ENCODE measurements at regions not wholly inside any gene's neighbourhood (a gene's known extent, or its start where the extent isn't known, plus 50 kb on each side); places are given as distances from the start of the nearest gene placed in this dataset.
"Not testable (repeated sequence)": the region's sequence is repeated elsewhere in the genome, so short reads cannot be mapped to it uniquely, and the experiment has no call there.

DNA sequence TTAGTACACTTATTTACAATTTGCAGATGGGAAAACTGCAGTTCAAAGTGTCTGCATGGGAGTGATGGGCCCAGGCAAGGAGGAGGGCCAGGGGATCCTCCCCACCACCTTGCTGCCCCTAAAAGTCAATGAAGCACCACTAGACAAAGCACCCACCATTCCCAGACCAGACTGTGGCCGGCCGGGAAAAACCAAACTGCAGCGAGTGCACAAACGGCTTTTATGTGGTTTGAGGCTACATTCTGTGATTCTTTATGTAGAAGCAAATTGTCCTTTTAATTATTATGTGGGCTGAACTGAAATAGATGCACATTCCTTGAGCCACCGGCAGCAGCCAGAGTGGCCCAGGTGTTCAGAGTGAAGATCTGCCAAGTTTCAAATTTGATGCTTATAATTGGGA lies 585.3 kb upstream of the KLF4 start:
- DNase-seq (ENCODE audit: low read depth in 2 of 2) = no peak

- DNase-seq (ENCODE audit: low read depth in 2 of 2) = no peak
These were observed 584.3 kb upstream of the KLF4 start for GRCh38 chr9:108073823-108074222.

DNA sequence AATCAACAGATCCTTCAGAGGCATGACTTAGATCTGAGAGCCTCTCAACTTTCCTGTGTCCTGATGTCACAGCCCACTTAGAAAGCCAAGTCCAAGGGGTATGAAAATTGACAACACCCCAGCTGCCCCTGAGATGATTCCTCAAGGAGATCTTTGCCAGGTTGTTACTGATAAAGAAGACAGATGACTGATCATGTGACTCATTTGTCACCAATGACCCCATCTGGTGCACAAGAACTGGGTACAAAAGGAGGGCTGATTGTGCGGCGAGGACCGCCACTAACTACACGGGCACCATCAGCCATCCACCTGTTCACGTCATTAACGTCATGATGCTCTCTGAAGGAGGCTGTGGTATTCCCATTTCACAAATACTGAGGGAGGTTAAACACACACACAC lies 583.2 kb upstream of the KLF4 start:
- DNase-seq (ENCODE audit: low read depth in 2 of 2) = no peak

- no peak for DNase-seq (ENCODE audit: low read depth in 2 of 2)
These were observed 581.3 kb upstream of the KLF4 start for GRCh38 chr9:108070861-108071260.

DNA sequence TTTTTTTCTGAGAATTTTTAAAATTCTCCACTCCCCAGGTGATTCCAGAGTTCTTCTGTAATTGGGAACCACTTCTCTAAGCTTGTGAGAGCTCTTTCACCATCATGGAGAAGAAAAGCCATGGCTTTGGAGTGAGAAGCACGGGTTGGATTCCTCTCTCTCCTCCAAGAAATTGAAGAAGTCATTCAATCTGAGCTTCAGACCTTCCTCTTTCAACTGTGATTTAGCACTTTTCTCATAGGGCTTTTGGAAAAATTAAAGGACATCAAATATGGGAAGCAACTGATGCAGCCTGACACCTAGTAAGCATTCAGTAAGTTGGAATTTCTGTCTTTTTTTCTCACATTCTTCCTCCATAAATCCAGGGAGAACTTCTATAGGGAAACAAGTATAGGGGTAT lies 580.4 kb upstream of the KLF4 start:
- DNase-seq (ENCODE audit: low read depth in 2 of 2) = no peak

GRCh38 chr9:108062680-108063079 lies 573.1 kb upstream of the KLF4 start:
- no peak for DNase-seq (ENCODE audit: low read depth in 2 of 2)

- no peak for DNase-seq (ENCODE audit: low read depth in 2 of 2)
These were observed 570.6 kb upstream of the KLF4 start for GRCh38 chr9:108060175-108060574.

DNA sequence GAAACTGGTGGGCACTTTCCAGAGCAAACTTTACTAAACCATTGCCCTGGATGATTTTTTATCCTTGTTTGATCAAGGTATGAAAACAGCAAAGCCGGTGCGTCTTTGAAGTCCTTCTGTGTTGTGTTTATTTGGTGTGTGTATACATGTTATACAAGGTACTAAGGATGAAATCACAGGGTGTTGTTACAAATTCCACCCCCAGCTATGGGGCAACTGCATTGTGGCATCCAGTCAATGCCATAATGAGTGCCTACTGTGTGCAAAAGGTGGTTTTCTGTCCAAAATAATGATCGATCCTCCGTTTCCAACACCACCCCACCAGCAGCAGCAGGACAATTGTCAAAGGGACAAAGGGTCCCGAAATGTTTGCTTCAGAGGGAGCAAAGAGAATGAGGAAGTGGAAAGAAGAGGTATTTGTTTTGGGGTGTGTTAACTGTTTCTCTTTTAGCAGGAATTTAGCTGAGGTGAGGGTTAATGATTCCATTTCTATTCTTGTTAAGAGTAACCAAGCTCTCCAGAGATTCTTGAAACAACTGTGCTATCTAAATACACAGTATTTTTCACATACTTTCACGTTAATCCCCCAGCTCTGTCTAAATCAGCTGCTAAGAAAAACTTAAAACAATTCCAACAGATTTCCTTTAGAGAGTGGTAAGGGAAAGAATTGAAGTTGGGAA lies 568.7 kb upstream of the KLF4 start:
- no peak for DNase-seq (ENCODE audit: low read depth in 2 of 2)

GRCh38 chr9:108057421-108058134 lies 568.0 kb upstream of the KLF4 start:
- no peak for DNase-seq (ENCODE audit: low read depth in 2 of 2)

- DNase-seq (ENCODE audit: low read depth in 2 of 2) = no peak
These were observed 567.3 kb upstream of the KLF4 start for GRCh38 chr9:108056805-108057386.

DNA sequence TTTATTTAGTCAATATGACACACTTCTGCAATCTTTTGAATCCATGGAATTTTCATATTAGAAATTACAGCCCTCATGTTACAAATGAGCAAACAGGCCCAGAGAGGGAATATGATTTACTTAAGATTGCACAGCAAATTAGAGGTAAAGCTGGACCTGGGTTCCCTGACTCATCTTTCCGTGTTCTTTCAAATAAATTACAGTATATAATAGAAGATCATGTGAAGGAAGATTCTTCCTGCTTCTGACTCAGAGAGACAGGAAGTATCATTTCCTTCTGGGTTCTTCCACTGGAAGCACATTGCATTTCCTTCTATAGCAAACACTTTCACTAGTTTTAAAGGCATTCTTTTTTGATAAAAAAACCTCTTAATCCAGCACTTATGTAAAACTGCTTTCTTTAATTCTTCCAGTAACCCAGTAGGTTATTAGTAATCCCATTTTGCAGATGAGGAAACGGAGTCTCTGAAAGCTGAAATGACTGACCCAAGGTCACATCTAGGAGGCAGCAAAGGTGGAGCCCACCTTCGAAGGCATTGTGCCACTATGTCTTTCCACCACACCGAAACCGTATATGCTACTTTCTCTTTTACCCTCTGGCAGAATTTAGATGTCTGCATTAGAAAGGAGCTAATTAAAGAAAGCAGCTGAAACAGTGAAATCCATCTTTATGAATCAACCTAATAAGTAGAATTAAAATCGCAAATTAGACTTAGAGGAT lies 566.7 kb upstream of the KLF4 start:
- no peak for DNase-seq (ENCODE audit: low read depth in 2 of 2)

DNA sequence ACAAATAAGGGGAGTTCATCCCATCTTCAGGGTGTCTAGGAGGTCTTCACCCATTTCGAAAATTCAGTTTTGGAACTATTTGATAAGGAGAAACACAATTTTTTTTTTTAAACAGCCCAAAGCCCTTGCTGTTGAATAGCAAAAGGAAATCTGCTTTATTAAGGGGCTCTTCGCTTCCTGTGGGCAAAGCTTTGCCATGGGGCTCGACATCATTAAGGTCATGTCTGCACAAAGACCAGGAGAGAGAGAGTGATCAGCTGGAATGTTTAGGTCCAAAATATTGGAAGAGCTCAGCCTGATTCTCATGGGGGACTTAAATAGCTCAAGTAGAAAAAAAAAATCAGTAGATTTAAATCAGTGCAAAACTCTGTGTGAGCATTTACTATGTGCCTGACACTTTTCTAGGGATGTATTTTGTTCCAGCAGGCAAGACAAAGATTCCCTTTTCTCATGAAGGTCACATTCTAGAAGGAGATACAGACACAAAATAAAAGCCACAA lies 564.6 kb upstream of the KLF4 start:
- DNase-seq (ENCODE audit: low read depth in 2 of 2) = no peak

DNA sequence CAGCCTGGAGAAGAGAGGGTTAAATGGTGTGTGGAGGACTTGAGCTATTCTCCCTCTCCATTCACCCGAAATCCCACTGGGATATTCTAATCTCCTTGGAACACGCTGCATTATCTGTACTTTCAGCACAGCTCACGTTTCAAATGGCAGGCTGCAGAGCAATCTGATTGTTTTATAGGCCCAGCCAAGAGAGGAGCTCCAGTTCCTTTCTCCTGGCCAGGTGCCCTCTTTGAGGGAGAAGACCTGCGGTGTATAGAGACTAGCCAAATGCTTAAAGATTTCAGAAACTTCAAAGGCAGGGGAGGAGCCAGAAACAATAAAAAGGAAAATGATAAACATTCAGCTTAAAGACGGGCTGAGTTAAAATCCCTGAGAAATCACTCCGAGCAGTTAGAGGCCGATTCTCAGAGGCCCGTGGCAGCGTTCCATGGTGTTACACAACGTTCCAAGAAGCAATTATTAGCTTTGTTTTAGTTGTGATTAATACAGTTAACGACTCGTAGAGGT lies 564.0 kb upstream of the KLF4 start:
- DNase-seq (ENCODE audit: low read depth in 2 of 2) = no peak

DNA sequence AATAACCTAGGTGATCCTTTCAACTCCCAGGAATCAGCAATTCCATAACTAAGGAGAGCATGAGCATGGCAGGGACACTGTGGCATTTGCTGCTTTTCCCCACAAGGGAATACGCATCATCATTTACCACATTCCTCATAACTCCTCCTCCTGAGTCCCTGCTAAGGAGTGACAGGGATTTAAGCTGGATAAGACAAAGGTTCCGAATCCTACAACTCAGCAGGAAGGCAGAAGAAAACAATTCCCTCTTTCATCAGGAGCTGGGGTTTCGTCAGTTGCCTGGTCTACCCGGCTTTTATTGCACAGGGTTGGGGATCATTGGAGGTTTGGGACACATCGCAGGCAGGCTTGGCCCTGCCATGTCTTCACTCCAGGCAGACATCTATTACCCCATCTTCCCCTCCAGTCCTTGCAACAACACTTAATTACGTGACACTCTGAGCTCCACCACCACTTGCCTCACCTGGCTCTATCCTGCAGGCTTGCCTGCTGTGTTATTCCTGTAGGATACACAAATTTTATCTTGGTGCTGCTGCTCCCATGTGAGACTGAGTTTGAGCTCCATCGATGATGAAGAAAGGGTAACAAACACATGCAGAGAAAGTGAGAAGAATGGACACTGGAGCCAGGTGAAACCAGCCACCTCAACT lies 563.0 kb upstream of the KLF4 start:
- DNase-seq (ENCODE audit: low read depth in 2 of 2) = no peak

DNA sequence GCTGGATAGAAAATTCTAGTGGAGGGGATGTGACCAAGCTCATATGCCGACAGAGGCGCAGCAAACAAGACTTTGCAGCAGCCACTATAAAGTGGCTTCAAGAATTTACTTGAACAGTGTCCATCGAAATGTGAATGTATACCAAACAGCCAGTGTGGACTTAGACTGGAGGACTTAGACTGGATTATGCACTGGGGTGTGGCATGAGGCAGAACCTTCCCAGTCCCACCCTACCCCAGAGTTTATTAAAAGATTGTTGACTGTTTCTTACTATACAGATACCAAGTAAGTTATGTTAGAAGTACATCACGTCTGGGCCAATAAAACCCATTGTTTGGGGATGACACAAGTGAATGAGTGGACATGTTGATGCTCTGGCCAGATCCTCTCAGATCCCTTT lies 561.3 kb upstream of the KLF4 start:
- no peak for DNase-seq (ENCODE audit: low read depth in 2 of 2)

DNA sequence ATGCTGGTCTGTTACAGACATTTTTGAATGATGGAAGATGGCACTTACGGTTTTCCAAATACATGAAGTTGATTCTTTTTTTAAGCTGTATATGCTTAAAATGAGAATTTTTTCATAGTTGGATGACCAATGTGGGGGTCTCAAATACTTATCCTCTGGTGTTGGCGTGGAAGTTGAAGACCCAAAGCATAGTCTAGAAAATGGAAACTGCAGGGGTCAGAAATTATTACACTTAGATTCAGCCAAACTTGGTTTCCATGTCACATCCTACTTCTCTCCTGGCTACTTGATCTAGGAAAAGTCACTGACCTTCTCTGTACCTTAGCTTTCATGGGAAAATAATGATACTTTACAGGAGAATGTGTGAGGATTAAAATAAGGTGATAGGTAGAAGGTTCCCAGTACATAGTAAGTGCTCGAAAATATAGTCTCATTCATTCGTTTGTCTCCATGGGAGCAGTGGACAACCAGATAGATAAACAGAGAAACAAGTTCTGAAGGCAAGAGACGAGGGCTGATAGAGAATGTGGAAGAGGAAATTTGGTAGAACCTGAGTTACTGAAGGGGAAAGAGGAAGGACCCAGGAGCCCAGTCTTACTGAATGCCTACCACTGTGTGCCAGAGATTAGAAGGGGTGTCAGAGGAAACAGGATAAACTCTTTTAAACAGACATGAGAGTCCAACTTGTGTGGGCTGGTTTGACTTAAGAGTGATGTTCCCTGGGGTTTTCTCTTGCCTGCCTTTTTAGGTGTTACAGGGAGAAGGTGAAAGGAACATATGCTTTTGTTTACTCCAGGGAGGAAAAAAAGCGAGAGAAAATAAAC lies 560.3 kb upstream of the KLF4 start:
- DNase-seq (ENCODE audit: low read depth in 2 of 2) = no peak

DNA sequence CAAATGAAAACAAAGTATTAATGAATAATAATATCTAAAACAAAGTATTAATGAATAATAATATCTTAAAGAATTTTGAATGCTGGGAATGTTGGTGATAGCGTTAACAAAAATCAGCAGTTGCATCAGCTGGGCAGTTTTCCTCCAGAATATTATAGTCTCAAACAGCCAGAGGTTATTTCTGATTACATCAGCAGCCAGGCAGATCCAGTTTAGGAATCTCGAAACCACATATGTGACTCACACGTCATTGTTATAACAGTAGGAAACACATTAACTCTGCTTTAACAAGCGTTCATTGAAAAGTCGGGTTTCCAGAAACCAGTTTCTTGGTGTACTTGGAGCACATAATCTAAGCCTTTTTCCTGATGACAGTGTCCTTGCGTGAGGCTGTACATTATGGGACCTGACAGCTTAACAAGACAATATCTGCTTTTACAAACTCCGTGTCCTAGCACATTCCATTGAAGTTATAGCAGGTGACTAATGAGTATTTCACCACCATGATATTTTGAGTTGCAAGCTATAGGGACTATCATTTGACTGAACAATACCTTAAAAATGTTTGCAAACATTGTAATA lies 559.5 kb upstream of the KLF4 start:
- no peak for DNase-seq (ENCODE audit: low read depth in 2 of 2)

DNA sequence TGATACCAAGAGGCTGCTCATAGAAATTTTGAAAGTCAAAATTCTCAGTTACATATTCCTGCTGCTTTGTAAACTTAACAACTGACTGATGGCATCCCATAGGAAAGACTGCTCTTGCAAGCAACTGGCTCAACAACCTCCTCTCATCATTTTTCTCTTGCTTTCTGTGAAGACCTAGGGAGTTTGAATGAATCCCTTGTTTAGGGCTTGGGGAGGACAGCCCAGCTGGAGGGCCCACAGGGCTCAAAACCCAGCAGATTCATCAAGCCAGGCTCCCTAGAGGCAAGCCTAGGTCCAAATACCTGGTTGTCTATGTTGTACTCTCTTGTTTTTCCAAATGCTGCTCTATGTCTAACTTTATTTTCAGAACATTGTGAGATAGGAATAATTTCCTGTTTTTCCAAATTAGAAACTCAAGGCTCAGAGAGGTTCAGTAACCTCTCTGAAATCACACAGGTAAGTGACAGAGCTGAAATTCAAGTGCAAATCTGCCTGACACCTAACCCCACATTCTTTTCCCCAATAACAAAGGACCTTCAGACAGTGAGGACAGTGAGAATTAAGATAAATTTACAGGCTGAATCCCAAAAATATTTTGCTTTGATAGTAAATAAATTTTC lies 558.9 kb upstream of the KLF4 start:
- DNase-seq (ENCODE audit: low read depth in 2 of 2) = no peak

- not testable (repeated sequence) for DNase-seq (ENCODE audit: low read depth in 2 of 2)
These were observed 558.2 kb upstream of the KLF4 start for GRCh38 chr9:108047777-108048176.

DNA sequence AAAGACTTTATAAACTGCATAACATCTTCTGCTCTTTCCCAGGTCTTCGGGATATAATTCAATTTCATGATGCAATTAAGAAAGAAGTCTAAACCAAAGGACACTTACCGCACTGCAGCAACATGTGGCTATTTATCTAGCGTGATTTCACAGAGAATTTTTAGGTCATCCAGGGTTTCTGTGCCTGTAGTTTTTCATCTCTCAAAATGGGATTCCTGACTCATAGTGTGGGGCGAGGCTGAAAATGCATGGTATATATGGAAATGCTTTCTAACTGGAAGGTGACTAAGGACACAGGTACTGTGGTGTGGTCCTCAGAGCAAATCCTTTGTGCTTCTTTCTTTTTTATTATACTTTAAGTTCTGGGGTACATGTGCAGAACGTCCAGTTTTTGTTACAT lies 557.7 kb upstream of the KLF4 start:
- no peak for DNase-seq (ENCODE audit: low read depth in 2 of 2)

Measured in stimulated activated CD8-positive, alpha-beta memory T cell treated with anti-CD3 and anti-CD28 coated beads, Interleukin-7, amount 100 ng/mL, for 1 hour (primary cell).